Activated naive CD8-positive, alpha-beta T cell treated with anti-CD3 and anti-CD28 coated beads, Interleukin-2, amount 10 ng/mL, durations not matched to agents 7 days and 5 days (primary cell): ENCODE measurements at regions not wholly inside any gene's neighbourhood (a gene's known extent, or its start where the extent isn't known, plus 50 kb on each side); places are given as distances from the start of the nearest gene placed in this dataset.

ENCODE experiments used
- ATAC-seq: fragments of 150-1000 bp; cut with Tn5 transposase; one replicate; pipeline ENCODE4 v1.10.0; 2021; ENCODE audit warnings: low read depth, moderate library complexity
- POLR2A ChIA-PET: fragments of 350-600 bp; sonication (Branson Sonifier 250); formaldehyde crosslinking; loops from one replicate; lab custom pipeline; 2021; ENCODE audit warnings: antibody characterized with exemption; lab: Charles Lee
- DNase-seq: peaks from one replicate; pipeline ENCODE4 v3.0.0; 2021
- H3K27ac Mint-ChIP-seq: one replicate; pipeline ENCODE4 v1.8.0; 2022; ENCODE audit warnings: mild to moderate bottlenecking, mixed read lengths
- H3K27me3 Mint-ChIP-seq: one replicate; pipeline ENCODE4 v1.8.0; 2022; ENCODE audit warnings: mild to moderate bottlenecking, moderate library complexity, mixed read lengths
- H3K36me3 Mint-ChIP-seq: one replicate; pipeline ENCODE4 v1.8.0; 2021; ENCODE audit warnings: mild to moderate bottlenecking, mixed read lengths
- H3K4me1 Mint-ChIP-seq: one replicate; pipeline ENCODE4 v1.8.0; 2021; ENCODE audit warnings: mixed read lengths
- H3K4me3 Mint-ChIP-seq: one replicate; pipeline ENCODE4 v1.8.0; 2022; ENCODE audit warnings: mild to moderate bottlenecking, moderate library complexity, mixed read lengths
- H3K9me3 Mint-ChIP-seq: one replicate; pipeline ENCODE4 v1.8.0; 2021; ENCODE audit warnings: mixed read lengths

DNA sequence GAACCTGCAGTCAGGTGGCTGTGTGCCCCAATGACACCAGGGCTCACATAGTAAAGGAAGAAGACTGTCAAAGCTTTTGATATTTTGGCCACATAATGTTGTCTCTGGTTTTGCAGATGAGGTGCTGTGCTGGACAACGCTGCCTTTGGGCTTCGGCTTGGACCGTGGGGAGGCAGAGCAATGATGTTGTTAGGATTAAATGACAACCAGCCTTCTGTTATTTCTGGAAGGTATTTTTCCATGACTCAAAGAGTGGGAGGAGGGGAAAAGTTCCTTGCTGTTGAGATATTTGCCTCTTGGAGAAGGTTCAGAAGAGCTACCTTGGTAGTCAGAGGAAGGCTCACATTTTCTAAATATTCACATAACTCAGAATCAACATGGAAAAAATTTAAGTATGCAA is 187.3 kb upstream of the GALNT2 start:
- no peaks in the 10 kb centered on the region for H3K9me3 Mint-ChIP-seq
- no peak overlapping the region for H3K27ac Mint-ChIP-seq
- H3K27me3 Mint-ChIP-seq: peaks cover 14% of the 10 kb centered on the region
- DNase-seq (no peak), ATAC-seq (no peak)
- POLR2A ChIA-PET: no interaction called here
- H3K4me3 Mint-ChIP-seq: no peak overlapping the region
- H3K36me3 Mint-ChIP-seq: no peaks in the 10 kb centered on the region
- no peaks in the 10 kb centered on the region for H3K4me1 Mint-ChIP-seq

DNA sequence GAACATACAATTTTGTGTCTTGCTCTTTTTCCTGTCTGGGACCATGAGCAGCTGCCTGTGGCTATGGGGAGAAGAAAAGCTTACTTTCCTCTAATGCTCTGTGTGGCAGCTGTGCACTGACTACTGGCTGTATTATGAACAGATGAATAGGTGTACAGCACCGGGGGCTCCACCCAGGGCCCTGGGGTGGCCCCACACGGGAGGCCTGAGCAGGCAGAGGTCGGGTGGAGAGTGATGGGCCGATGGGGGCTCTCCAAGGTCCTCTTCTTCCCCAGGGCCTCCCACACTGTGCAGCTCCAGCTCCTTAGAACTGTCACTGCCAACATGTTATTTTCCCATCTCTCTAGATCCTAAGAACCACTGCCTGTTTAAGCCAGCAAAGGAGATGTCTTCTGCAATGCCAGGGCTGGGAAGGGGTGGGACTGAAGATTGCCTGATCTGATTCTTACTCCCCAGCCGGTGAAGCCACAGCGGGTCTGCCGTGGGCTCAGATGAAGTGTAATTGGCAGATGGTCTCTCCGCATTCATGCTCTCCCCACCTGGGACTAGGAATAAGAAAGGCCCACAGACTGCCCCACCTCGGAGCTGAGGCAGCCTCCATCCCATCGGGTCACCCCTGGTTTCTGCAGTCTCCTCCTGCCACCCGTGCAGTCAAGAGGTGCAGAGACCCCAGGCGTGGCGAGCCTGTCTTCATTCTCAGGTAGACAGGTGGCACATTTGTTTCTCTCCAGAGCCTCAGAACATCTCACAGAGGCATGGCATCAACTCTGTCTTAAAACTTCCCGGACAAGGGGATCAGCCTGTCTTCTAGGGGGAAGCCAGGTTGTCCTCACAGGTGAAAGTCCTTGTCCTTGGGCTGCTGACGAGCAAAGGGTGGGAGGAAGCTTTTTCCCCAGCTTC is 186.5 kb upstream of the GALNT2 start:
- POLR2A ChIA-PET: no interaction called here
- Mint-ChIP-seq H3K27me3 (peaks cover 14% of the 10 kb centered on the region), H3K36me3 (no peaks in the 10 kb centered on the region), H3K27ac (no peak overlapping the region), H3K4me3 (no peak overlapping the region), H3K4me1 (no peaks in the 10 kb centered on the region), H3K9me3 (no peaks in the 10 kb centered on the region)
- no peak for DNase-seq
- no peak for ATAC-seq

DNA sequence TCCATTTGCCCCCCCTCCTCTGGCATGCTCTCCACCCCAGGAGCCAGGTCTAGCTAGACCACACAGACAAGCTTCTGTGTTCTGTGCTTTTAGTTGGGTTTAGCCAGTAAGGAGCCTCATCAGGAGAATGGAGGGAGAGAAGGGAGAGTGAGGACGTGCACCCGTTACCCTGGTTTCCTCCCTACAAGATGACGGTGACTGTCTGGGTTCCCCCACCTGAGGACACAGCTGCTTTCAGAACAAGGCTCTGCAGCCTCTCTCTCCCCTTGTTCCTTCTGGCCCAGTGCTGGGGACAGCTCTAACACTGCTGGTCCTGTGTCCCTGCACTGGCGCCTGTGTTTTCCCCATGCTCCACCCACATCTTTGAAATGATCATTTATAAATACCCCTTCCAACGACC is 184.4 kb upstream of the GALNT2 start:
- ATAC-seq (no peak), DNase-seq (no peak)
- Mint-ChIP-seq H3K4me1 (no peaks in the 10 kb centered on the region), H3K27me3 (peaks cover 11% of the 10 kb centered on the region), H3K27ac (no peak overlapping the region), H3K9me3 (no peaks in the 10 kb centered on the region), H3K4me3 (no peak overlapping the region), H3K36me3 (no peaks in the 10 kb centered on the region)
- POLR2A ChIA-PET: no interaction called here

GRCh38 chr1:229883504-229884200 is 183.4 kb upstream of the GALNT2 start:
- DNase-seq (no peak), ATAC-seq (no peak)
- no peaks in the 10 kb centered on the region for H3K9me3 Mint-ChIP-seq
- POLR2A ChIA-PET: no interaction called here
- peaks cover 4% of the 10 kb centered on the region for H3K27me3 Mint-ChIP-seq
- H3K4me3 Mint-ChIP-seq: no peak overlapping the region
- no peaks in the 10 kb centered on the region for H3K4me1 Mint-ChIP-seq
- H3K27ac Mint-ChIP-seq: no peak overlapping the region
- no peaks in the 10 kb centered on the region for H3K36me3 Mint-ChIP-seq

DNA sequence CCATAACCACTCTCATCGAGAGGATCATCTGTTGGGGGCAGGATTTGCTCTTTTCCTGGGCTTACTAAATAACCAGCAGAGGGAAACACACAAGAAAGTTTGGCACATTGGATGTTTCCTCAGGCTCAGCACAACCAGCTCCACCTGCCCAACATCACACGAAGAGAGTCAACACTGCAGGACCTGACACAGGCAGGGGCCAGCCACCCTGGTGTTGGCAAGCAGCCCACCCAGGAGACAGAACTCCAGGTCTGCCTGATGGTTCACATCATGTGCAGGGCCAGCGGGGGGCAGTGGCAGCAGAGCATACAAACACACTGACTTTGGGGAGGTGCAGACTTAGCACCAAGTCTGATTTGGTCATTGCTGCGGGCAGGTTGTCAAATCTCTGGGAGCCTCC is 182.3 kb upstream of the GALNT2 start:
- Mint-ChIP-seq H3K36me3 (no peaks in the 10 kb centered on the region), H3K27ac (no peak overlapping the region), H3K27me3 (peaks cover 6% of the 10 kb centered on the region), H3K9me3 (no peaks in the 10 kb centered on the region), H3K4me3 (no peak overlapping the region), H3K4me1 (no peaks in the 10 kb centered on the region)
- POLR2A ChIA-PET: no interaction called here
- no peak for DNase-seq
- ATAC-seq: no peak

GRCh38 chr1:229885568-229886495 is 181.2 kb upstream of the GALNT2 start:
- H3K9me3 Mint-ChIP-seq: no peaks in the 10 kb centered on the region

GRCh38 chr1:229886636-229887035 is 180.4 kb upstream of the GALNT2 start:
- ATAC-seq (no peak), DNase-seq (no peak)
- H3K27me3 Mint-ChIP-seq: peaks cover 6% of the 10 kb centered on the region
- no peaks in the 10 kb centered on the region for H3K36me3 Mint-ChIP-seq
- H3K4me1 Mint-ChIP-seq: no peaks in the 10 kb centered on the region
- POLR2A ChIA-PET: no interaction called here
- no peaks in the 10 kb centered on the region for H3K9me3 Mint-ChIP-seq
- H3K4me3 Mint-ChIP-seq: no peak overlapping the region
- no peak overlapping the region for H3K27ac Mint-ChIP-seq

More at GRCh38 chr1:229885568-229886495, 181.2 kb upstream of the GALNT2 start:
- no peaks in the 10 kb centered on the region for H3K36me3 Mint-ChIP-seq
- H3K27ac Mint-ChIP-seq: no peak overlapping the region
- H3K4me3 Mint-ChIP-seq: no peak overlapping the region
- ATAC-seq (no peak), DNase-seq (no peak)
- peaks cover 6% of the 10 kb centered on the region for H3K27me3 Mint-ChIP-seq
- H3K4me1 Mint-ChIP-seq: no peaks in the 10 kb centered on the region
- POLR2A ChIA-PET: no interaction called here

DNA sequence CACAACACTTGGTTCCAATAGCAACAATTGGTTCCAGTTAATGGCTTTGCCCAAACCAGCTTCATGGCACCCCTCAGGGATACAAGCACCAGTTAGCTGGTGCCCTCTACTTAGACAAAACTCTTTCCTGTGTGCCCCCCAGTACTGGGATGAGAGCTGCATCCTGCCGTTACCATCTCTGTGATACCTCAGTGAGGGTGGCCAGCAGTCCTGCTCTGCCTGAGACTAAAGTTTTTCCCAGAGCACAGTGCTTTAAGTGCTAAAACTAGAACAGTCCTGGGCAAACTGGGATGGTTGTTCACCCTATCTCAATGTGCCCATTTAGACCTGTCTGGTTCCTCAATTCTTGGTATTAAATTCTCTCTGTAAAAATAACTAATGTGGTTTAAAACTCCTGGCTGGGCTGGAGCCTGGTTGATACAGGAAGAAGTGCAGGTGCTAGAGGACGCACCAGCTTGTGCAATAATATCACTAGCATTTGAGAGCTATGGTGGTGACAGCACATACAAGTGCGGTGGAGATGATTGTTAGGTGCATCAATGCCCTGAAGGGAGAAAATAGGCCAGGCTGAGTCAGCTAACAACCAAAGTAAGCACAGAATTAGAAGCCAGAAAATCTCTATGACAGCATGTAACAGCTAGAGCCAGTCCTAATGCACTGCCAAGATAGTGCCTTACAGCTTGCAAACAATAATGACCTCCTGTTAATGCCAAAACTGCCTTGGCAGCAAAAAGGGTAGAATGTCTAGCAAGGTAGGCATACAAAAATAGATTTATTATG is 179.8 kb upstream of the GALNT2 start:
- H3K27ac Mint-ChIP-seq: no peak overlapping the region
- H3K36me3 Mint-ChIP-seq: no peaks in the 10 kb centered on the region
- no peaks in the 10 kb centered on the region for H3K4me1 Mint-ChIP-seq
- DNase-seq (no peak), ATAC-seq (no peak)
- peaks cover 7% of the 10 kb centered on the region for H3K27me3 Mint-ChIP-seq
- POLR2A ChIA-PET: no interaction called here
- no peak overlapping the region for H3K4me3 Mint-ChIP-seq
- no peaks in the 10 kb centered on the region for H3K9me3 Mint-ChIP-seq

DNA sequence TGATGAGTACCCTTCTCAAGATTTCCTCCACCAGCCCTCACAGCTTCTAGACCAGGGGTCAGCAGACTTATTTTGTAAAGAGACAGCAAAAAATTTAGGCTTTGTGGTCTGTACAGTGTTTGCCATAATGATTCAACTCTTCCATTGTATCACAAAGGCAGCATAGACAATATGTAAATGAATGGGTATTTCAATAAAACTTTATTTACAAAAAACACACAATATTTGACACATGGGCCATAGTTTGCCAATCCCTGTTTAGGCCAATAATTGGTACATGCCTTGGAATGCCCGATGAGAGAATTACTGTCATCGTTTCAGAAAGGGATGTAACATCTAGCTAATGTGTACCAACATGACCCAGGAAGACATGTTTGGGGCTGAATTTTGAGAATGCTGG is 178.9 kb upstream of the GALNT2 start:
- Mint-ChIP-seq H3K4me1 (no peaks in the 10 kb centered on the region), H3K27ac (no peak overlapping the region), H3K4me3 (no peak overlapping the region), H3K36me3 (no peaks in the 10 kb centered on the region), H3K9me3 (no peaks in the 10 kb centered on the region), H3K27me3 (peaks cover 7% of the 10 kb centered on the region)
- POLR2A ChIA-PET: no interaction called here
- DNase-seq (no peak), ATAC-seq (no peak)

- no peak overlapping the region for H3K27ac Mint-ChIP-seq
- H3K36me3 Mint-ChIP-seq: no peaks in the 10 kb centered on the region
- ATAC-seq: no peak
- H3K4me1 Mint-ChIP-seq: no peaks in the 10 kb centered on the region
- POLR2A ChIA-PET: no interaction called here
- H3K4me3 Mint-ChIP-seq: no peak overlapping the region
- no peaks in the 10 kb centered on the region for H3K9me3 Mint-ChIP-seq
- H3K27me3 Mint-ChIP-seq: peaks cover 7% of the 10 kb centered on the region
- DNase-seq: no peak
Measured at GRCh38 chr1:229888561-229889001, 178.5 kb upstream of the GALNT2 start.

DNA sequence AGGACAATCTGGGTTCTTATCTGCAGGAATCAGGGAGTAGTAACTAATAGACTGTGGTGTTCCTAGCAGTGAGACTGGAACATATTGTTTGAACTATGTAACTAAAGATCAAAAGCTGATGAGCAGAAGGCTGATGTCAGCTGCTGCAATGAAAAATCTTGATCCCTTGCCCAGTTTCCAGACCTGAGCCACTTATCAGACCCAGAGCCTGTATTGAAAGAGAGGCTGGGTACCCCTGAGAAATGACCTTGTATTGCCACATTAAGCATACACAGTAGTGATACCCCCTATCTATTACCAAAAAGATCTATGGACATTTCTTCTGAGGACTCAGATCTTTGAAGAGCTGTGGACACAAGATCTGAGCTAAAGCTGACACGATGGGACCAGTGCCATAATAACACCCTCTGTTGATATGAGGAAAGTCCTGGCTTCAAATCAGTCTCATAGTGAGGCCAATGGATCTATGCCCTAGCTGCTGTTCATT is 178.0 kb upstream of the GALNT2 start:
- H3K27ac Mint-ChIP-seq: no peak overlapping the region
- no peak for ATAC-seq
- peaks cover 7% of the 10 kb centered on the region for H3K27me3 Mint-ChIP-seq
- H3K4me3 Mint-ChIP-seq: no peak overlapping the region
- H3K4me1 Mint-ChIP-seq: no peaks in the 10 kb centered on the region
- POLR2A ChIA-PET: no interaction called here
- no peaks in the 10 kb centered on the region for H3K9me3 Mint-ChIP-seq
- H3K36me3 Mint-ChIP-seq: no peaks in the 10 kb centered on the region
- no peak for DNase-seq

GRCh38 chr1:229891227-229891626 is 175.8 kb upstream of the GALNT2 start:
- Mint-ChIP-seq H3K4me1 (no peaks in the 10 kb centered on the region), H3K4me3 (no peak overlapping the region), H3K9me3 (no peaks in the 10 kb centered on the region), H3K36me3 (no peaks in the 10 kb centered on the region), H3K27ac (no peak overlapping the region), H3K27me3 (peaks cover 14% of the 10 kb centered on the region)
- ATAC-seq (no peak), DNase-seq (no peak)
- POLR2A ChIA-PET: no interaction called here
